22Rv1 (cell line): ENCODE measurements at regions not wholly inside any gene's neighbourhood (a gene's known extent, or its start where the extent isn't known, plus 50 kb on each side); places are given as distances from the start of the nearest gene placed in this dataset.

Source experiments
- CTCF ChIP-seq: fragments of 450-650 bp; IDR thresholded peaks from 2 replicates; pipeline ENCODE4 v1.5.1; 2017; ENCODE audit warnings: mild to moderate bottlenecking
- ZFX ChIP-seq: fragments of 450-650 bp; IDR thresholded peaks from 2 replicates; pipeline ENCODE4 v1.6.1; 2017; ENCODE audit warnings: antibody characterized with exemption, borderline replicate concordance

- TF ChIP-seq CTCF (peak; percentile 25; the same call in 1 of the 2 replicates), ZFX (no peak)
Measured at GRCh38 chr16:60755907-60756306, 1280.3 kb downstream of the CDH8 start.
